ENCODE measurements at regions not wholly inside any gene's neighbourhood (a gene's known extent, or its start where the extent isn't known, plus 50 kb on each side); places are given as distances from the start of the nearest gene placed in this dataset.
A peak's percentile ranks its signal among the peaks of the same experiment; 100 is the strongest.
"Not testable (repeated sequence)": the region's sequence is repeated elsewhere in the genome, so short reads cannot be mapped to it uniquely, and the experiment has no call there.

DNA sequence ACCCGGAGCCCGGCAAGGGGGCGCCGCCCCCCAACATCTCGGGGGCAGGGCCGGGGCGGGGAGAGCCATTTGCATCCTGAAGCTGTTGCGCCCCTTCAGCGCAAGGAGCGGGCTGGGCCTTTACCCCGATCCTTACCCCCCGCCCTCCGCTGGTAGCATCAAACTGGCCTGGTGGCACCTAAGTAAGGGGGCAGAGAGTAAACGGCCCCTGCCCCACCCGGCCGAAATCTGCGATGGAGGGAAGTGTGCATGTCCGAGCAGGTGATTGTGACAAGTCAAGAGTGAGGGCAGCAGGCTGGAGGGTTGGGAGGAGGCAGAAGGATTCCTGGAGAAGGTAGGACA lies 101.2 kb downstream of the ESM1 start:
- DNase-seq (ENCODE audit: low spot score), result no peak

GRCh38 chr5:54883374-54884194 lies 101.8 kb downstream of the ESM1 start:
- DNase-seq (ENCODE audit: low spot score), result peak; percentile 40

DNA sequence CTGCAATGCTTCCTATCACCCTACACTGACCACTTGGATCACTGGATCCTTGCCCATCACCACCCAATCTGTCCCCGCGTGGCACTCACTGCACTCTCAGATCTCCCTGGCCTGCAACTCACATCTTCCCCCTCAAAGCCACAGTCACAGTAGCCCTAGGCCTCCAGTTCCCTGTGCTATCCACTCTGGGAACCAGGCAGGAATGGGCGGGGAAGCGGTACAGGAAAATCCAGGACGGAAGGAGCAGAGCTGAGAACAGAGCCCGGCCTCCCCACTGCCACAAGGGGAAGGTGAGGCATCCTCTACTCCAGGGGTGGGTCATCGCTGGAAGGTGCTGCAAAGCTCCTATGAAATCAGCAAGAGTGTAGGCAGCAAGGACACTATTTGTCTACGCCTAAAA lies 102.6 kb downstream of the ESM1 start:
- DNase-seq (ENCODE audit: low spot score), result no peak

GRCh38 chr5:54882101-54882500 lies 103.3 kb downstream of the ESM1 start:
- DNase-seq (ENCODE audit: low spot score), result no peak

DNA sequence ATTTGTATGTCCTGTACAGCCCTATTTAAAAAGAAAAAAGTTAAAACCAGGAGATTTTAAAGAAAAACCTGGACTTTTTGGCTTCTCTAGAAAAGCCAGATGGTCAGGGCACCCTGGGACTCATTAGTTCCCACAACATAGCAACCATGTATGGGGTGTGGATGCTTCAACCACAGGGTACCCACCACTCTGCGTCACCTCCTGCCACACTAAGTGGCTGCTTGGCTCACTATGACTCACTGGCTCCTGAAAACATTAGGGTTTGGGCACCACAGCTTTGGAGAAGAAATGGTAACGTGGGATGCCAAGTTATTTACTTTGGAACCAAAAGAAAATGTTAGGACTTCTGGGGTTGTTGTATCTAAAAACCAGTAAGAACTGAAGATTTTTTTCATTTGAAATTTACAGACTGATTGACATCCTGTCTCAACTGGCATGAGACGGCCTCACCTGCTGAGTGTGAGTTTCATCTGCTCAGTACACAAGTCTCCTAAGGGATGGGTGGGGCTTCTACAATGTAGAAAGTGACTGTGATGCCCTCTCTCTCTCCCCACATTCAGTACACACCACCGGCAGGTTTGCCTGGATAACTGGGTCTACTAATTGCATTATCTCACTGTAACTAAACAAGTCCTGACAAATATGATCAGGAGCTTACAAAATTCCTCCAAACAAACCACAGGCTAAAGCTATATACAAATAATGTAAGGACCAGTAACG lies 103.9 kb downstream of the ESM1 start:
- no peak for DNase-seq (ENCODE audit: low spot score)

DNA sequence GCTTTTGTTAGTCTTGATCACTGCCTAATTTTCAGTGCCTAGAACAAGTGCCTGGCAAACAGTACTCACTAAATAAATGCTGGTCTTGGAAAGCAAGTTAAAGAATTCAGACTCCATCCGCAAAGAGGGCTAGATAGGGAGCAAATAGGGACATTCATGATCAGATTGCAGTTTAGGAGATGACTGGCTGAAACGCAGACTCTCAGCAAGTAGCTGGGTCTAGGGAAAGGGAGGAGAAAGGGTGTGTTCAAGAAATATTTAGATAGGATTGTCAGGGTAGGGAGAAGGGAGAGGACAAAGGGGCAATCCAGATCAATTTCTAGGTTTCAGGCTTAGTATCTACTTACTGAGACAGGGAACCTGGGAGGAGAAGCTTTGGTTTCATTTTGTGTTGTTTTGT lies 108.4 kb downstream of the ESM1 start:
- no peak for DNase-seq (ENCODE audit: low spot score)

DNA sequence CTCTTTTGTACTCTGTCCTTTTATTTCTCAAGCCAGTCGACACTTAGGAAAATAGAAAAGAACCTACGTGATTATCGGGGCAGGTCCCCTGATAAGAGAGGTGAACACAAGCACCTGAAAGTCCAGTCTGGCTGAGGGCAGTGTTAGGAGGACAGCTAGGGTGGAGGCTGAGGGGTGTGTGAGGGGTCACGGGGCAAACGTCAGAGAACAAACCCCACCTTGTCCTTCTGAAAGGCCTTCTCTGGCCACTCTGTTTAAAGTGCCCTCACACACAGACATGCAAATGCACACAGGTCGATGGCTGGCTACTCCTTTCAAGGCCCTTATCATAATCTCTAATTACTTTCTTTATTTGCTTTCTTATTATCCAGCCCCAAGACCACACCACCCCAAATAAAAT lies 108.8 kb downstream of the ESM1 start:
- DNase-seq (ENCODE audit: low spot score), result no peak

GRCh38 chr5:54874337-54875021 lies 110.9 kb downstream of the ESM1 start:
- no peak for DNase-seq (ENCODE audit: low spot score)

GRCh38 chr5:54873691-54874090 lies 111.7 kb downstream of the ESM1 start:
- no peak for DNase-seq (ENCODE audit: low spot score)

- no peak for DNase-seq (ENCODE audit: low spot score)
Observed at GRCh38 chr5:54872810-54873209, 112.6 kb downstream of the ESM1 start.

- DNase-seq (ENCODE audit: low spot score), result no peak
Observed at GRCh38 chr5:54870271-54870670, 115.1 kb downstream of the ESM1 start.

- no peak for DNase-seq (ENCODE audit: low spot score)
Observed at GRCh38 chr5:54869691-54870090, 115.7 kb downstream of the ESM1 start.

DNA sequence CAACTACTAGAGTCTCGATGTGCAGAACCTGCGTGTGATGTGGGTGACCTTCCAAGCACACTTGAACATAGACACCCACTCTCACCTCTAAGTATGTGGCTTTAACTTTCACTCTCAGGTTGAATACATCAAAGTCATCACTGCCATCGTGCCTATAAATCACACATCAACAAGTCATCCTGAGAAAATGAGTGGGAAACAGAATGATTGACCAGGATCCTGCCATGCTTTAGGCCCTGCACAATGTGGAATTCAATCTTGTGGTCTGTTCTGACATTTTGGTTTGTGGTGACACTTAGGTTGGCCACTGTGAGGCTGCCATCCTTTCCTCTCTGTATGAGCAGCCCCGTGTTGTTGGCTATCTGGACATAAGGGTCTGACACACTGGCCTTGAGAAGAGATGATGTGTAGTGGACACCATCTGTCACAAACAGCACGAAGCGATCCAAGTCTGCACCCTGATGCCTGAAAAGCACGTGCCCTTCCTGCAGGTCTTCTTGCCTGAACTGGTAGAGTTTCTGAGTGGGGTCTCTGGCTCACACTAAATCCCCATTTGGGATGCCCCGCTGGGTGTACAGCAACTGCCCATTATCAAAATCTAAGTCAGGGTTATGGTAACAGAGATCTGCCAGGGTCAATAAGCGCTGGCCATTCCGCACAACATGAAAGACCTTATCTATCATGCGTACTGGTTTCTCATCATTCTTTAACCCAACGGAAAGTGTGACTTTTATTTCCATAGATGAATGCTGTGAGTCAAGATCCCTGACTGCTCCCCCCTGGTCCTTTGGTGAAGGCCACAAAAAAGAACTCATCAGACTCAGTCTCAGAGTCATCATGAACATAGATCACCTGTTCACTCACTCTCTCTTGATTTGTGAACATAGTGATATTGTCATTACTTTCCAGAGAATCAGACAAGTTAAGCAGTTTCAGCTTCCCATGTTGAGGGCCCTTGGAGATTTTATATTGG lies 116.6 kb downstream of the ESM1 start:
- DNase-seq (ENCODE audit: low spot score), result no peak

GRCh38 chr5:54867310-54867944 lies 118.0 kb downstream of the ESM1 start:
- DNase-seq (ENCODE audit: low spot score), result peak; percentile 37

GRCh38 chr5:54864911-54865515 lies 120.4 kb downstream of the ESM1 start:
- not testable (repeated sequence) for DNase-seq (ENCODE audit: low spot score)

DNA sequence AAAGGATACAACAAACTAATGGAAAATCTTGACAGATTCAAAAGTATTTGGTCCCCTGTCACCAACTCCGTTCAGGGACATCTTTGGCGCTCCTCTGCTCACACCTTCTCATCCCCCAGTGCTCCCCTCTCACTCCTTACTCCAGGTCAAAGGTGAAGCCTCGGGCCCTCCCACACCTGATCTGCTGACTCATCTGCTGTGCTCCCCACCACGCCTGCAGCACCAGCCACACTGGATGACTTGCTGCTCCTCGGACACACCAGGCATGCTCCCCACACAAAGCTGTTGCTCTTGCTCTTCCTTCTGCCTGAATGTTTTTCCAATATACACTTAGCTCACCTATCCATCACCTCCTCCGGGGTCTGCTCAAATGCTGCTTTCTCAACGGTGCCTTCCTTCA lies 123.4 kb downstream of the ESM1 start:
- no peak for DNase-seq (ENCODE audit: low spot score)

DNA sequence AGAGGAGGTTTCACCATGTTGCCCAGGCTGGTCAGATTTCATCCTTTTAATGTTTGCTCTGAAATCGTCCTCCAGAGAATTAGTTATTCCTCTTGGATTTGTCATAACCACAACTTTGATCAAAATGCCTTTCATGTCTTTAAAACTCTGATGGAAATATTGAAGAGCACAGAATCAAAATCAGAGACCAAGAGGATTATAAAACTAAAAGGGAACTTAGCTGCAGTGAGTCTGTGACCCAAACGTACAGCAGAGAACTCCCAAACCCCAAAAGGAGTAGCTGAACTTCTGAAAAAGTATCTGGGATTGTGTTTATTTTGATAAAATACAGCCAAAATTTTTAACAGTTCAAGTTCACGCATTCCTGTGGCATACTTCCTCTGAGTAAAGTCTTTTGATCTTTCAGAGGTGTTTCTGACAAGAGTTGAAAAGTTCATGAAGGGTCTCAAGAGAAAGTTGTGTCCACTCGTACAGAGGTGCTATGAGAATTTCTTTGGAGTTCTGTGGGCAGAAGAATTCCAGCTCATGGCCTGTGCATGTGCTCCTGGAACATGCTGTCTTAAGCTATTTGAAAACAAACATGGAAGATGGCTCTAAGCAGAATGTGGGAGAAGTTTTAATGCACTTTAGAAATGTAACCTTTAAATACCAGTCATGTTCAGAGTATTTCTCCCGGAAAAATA lies 124.0 kb downstream of the ESM1 start:
- no peak for DNase-seq (ENCODE audit: low spot score)

GRCh38 chr5:54860321-54860720 lies 125.1 kb downstream of the ESM1 start:
- no peak for DNase-seq (ENCODE audit: low spot score)

DNA sequence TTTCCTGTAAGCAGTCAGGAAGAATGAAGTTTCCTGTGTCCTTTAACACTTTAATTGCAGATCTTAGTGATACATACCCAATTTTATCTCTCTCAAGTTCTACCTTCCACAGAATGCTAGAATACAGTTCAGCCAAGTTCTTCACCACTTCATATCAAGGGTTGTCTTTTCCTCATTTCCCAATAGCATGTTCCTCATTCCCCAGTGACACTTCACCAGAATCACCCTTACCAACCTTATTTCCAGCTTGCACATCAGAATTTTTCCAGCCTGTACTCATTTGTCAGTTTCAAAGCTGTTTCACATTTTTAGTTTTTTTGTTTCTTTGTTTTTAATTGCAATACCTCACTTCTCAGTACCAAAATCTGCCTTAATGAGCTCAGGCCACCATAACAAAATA lies 126.1 kb downstream of the ESM1 start:
- DNase-seq (ENCODE audit: low spot score), result no peak

DNA sequence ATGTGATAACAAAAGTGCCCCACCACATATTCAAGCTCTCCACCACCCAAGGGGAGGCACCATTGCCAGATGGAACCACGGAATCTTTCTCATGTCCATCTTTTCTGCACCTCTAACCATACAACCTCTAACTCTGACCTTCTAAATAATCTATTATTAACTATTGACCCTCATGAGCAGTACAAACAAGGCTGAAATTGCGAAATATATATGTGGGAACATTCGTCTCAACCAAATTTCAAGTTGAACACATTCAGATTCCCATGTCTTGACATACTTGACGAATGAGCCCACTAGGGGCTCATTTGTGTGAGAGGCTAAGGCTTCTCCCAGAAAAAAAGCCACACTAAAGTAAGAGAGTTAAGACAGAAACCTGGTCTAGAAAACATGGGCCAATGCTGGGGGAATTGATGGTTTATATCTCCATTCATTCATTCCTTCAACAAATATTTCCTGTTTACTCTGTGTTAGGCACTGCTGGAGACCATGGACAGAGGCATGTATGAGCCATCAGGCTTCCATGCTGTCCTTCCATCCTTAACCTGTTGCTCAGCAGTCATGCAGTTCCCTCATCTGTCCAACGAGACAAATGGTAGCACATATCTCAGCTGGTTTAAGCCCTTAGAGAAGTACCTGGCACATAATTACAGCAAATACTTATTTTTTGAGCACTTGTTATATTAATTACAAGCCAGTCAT lies 130.4 kb downstream of the ESM1 start:
- DNase-seq (ENCODE audit: low spot score), result no peak

Data from D341Med (cell line).